Liver (tissue), 8 donors: ENCODE measurements at regions not wholly inside any gene's neighbourhood (a gene's known extent, or its start where the extent isn't known, plus 50 kb on each side); places are given as distances from the start of the nearest gene placed in this dataset.
"Not testable (repeated sequence)": the region's sequence is repeated elsewhere in the genome, so short reads cannot be mapped to it uniquely, and the experiment has no call there.

Experiments used
- DNase-seq: peaks from one replicate; pipeline ENCODE4 v3.0.0-alpha.2; 2017; ENCODE audit warnings: low spot score
- H3K27ac ChIP-seq, 2 donors: one replicate each; pipeline ENCODE4 v1.7.0; 2013; ENCODE audit warnings: inconsistent platforms in 2 of 2, low read length in 2 of 2, control low read depth in 1 of 2, low read depth in 1 of 2, mild to moderate bottlenecking in 1 of 2
- H3K27me3 ChIP-seq, 4 donors: one replicate each; pipeline versions ENCODE4 v1.6.1 to v1.7.0; 2013; ENCODE audit warnings: low read length in 3 of 4, inconsistent platforms in 1 of 4, mild to moderate bottlenecking in 1 of 4, moderate library complexity in 1 of 4; ENCODE audit not compliant: control insufficient read depth in 4 of 4, insufficient read depth in 4 of 4
- H3K36me3 ChIP-seq, 4 donors: one replicate each; pipeline versions ENCODE4 v1.6.1 to v1.7.0; 2013; ENCODE audit warnings: low read length in 3 of 4, mild to moderate bottlenecking in 3 of 4, low read depth in 1 of 4, moderate library complexity in 1 of 4; ENCODE audit not compliant: control insufficient read depth in 4 of 4, insufficient read depth in 3 of 4
- H3K4me1 ChIP-seq, 4 donors: one replicate each; pipeline versions ENCODE4 v1.6.1 to v1.7.0; 2013; ENCODE audit warnings: low read length in 3 of 4, mild to moderate bottlenecking in 3 of 4, moderate library complexity in 1 of 4; ENCODE audit not compliant: control insufficient read depth in 4 of 4, insufficient read depth in 4 of 4
- H3K4me3 ChIP-seq, 3 donors: one replicate each; pipeline versions ENCODE4 v1.6.1 to v1.7.0; 2013; ENCODE audit warnings: low read length in 3 of 3, control low read depth in 1 of 3, low read depth in 1 of 3, mild to moderate bottlenecking in 1 of 3
- H3K9ac ChIP-seq, 2 donors: one replicate each; pipeline ENCODE4 v1.7.0; 2013; ENCODE audit warnings: low read length in 2 of 2, mild to moderate bottlenecking in 2 of 2, moderate library complexity in 2 of 2, control low read depth in 1 of 2, low read depth in 1 of 2
- H3K9me3 ChIP-seq, 4 donors: one replicate each; pipeline versions ENCODE4 v1.6.1 to v1.7.0; 2013; ENCODE audit warnings: low read length in 3 of 4; ENCODE audit not compliant: control insufficient read depth in 4 of 4
- FOXA1 ChIP-seq: IDR thresholded peaks from 2 replicates; pipeline ENCODE4 v1.6.1; 2016; ENCODE audit warnings: antibody characterized with exemption
- FOXA2 ChIP-seq: IDR thresholded peaks from 2 replicates; pipeline ENCODE4 v1.6.1; 2016; ENCODE audit warnings: antibody characterized with exemption
- GABPA ChIP-seq, 2 donors: IDR thresholded peaks in 1 of 2; conservative IDR thresholded peaks in 1 of 2; 2 replicates each; pipeline ENCODE4 v1.6.1; 2016; ENCODE audit warnings: antibody characterized with exemption in 2 of 2, mild to moderate bottlenecking in 1 of 2, moderate library complexity in 1 of 2
- HNF4A ChIP-seq, 2 donors: conservative IDR thresholded peaks; 2 replicates each; pipeline ENCODE4 v1.6.1; 2016; ENCODE audit warnings: antibody characterized with exemption in 2 of 2, mild to moderate bottlenecking in 2 of 2
- HNF4G ChIP-seq: IDR thresholded peaks from 2 replicates; pipeline ENCODE4 v1.6.1; 2016; ENCODE audit warnings: antibody characterized with exemption
- JUND ChIP-seq, 2 donors: IDR thresholded peaks; 2 replicates each; pipeline ENCODE4 v1.6.1; 2016; ENCODE audit warnings: antibody characterized with exemption in 2 of 2
- MAX ChIP-seq: IDR thresholded peaks from 2 replicates; pipeline ENCODE4 v1.6.1; 2016; ENCODE audit warnings: antibody characterized with exemption
- NR2F2 ChIP-seq: IDR thresholded peaks from 2 replicates; pipeline ENCODE4 v1.6.1; 2016; ENCODE audit warnings: antibody characterized with exemption
- RAD21 ChIP-seq, 2 donors: IDR thresholded peaks; 2 replicates each; pipeline ENCODE4 v1.6.1; 2016; ENCODE audit warnings: antibody characterized with exemption in 2 of 2, mild to moderate bottlenecking in 2 of 2
- REST ChIP-seq: IDR thresholded peaks from 2 replicates; pipeline ENCODE4 v1.6.1; 2016; ENCODE audit warnings: antibody characterized with exemption, mild to moderate bottlenecking
- RXRA ChIP-seq, 2 donors: IDR thresholded peaks; 2 replicates each; pipeline ENCODE4 v1.6.1; 2017 to 2018; ENCODE audit warnings: antibody characterized with exemption in 2 of 2, mild to moderate bottlenecking in 1 of 2
- SP1 ChIP-seq: IDR thresholded peaks from 2 replicates; pipeline ENCODE4 v1.6.1; 2018; ENCODE audit warnings: antibody characterized with exemption, mild to moderate bottlenecking
- TAF1 ChIP-seq: conservative IDR thresholded peaks from 2 replicates; pipeline ENCODE4 v1.6.1; 2016; ENCODE audit warnings: antibody characterized with exemption, mild to moderate bottlenecking
- WGBS: extraction: QIAGEN DNeasy Blood & Tissue Kit; methylation state at CpG from one replicate; pipeline ENCODE4 v1.1.7; 2013; 5-methylcytosine and 5-hydroxymethylcytosine counted together
- TF ChIP-seq, protein P1 (sequence below): fragments of 150-350 bp; IDR thresholded peaks from 2 replicates; pipeline ENCODE4 v1.5.1; 2017; ENCODE audit warnings: improper control_type of control experiment, low read depth, low read length; ENCODE audit not compliant: missing input control
- TF ChIP-seq, protein P2 (sequence below): IDR thresholded peaks from 2 replicates; pipeline ENCODE4 v1.6.1; 2016; ENCODE audit warnings: antibody characterized with exemption
- donor health status: healthy.
- donor health status: healthy.
- donor health status: healthy.
- donor health status: healthy.
- donor health status: healthy.

DNA sequence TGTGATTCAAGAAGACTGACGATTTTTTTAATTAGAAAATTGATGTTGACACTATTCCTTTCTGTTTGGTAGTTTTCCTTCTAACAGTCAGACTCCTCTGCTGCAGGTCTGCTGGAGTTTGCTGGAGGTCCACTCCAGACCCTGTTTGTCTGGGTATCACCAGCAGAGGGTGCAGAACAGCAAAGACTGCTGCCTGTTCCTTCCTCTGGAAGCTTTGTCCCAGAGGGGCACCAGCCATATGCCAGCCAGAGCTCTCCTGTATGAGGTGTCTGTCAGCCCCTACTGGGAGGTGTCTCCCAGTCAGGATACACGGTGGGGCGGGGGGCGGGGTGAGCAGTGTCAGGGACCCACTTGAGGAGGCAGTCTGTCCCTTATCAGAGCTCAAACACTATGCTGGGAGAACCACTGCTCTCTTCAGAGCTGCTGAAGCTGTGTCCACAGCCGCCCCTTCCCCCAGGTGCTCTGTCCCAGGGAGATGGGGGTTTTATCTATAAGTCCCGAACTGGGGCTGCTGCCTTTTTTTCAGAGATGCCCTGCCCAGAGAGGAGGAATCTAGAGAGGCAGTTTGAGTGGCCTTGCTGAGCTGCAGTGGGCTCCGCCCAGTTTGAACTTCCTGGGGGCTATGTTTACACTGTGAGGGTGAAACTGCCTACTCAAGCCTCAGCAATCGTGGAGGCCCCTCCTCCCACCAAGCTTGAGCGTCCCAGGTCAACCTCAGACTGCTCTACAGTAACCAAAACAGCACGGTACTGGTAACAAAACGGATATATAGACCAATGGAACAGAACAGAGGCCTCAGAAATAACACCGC lies 1358.1 kb upstream of the CHAC2 start:
- 75% methylated on average over 12 of the region's 12 CpGs for WGBS
- not testable (repeated sequence) for H3K27ac ChIP-seq, H3K4me1 ChIP-seq, H3K27me3 ChIP-seq, H3K9me3 ChIP-seq, H3K4me3 ChIP-seq, H3K36me3 ChIP-seq, H3K9ac ChIP-seq, DNase-seq
- TF ChIP-seq RAD21 (IDR thresholded peaks at IDR 0.05) = peak in 1 of 2 donors; percentile 26

DNA sequence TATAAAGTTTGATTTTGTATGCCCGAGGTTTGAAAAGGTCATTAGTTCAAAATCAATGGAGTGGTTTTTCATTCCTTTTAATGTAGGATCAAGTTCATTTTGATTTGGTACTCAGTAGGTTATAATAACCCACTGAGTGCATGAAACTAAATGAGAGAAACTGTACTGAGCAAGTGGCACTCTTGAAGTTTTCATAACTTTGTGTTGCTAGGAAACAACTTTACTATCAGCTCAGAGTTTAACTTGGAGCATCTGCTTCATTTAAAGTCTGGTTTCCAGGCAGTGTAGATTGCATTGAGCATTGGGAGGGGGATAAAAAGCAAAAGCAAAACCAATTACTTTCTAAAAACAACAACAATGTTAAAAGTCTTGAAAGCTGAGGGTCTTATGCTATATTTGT lies 1361.6 kb upstream of the CHAC2 start:
- no peak for DNase-seq
- WGBS = 87% methylated on average over 1 of the region's 1 CpG

GRCh38 chr2:52404866-52405265 lies 1362.7 kb upstream of the CHAC2 start:
- H3K27ac ChIP-seq = no peak overlapping the region
- DNase-seq = no peak
- 73% methylated on average over 3 of the region's 3 CpGs for WGBS
- H3K4me3 ChIP-seq = no peak overlapping the region
- H3K9me3 ChIP-seq = no peaks in the 10 kb centered on the region
- H3K9ac ChIP-seq = no peak overlapping the region
- no peaks in the 10 kb centered on the region for H3K4me1 ChIP-seq
- H3K36me3 ChIP-seq = no peaks in the 10 kb centered on the region
- H3K27me3 ChIP-seq = no peaks in the 10 kb centered on the region
- no peak for TF ChIP-seq GABPA (IDR thresholded peaks at IDR 0.05 in 1 of 2, conservative IDR thresholded peaks at IDR 0.05 in 1 of 2)
- no peak for TF ChIP-seq RXRA (IDR thresholded peaks at IDR 0.05)
- no peak for TF ChIP-seq HNF4A (conservative IDR thresholded peaks at IDR 0.05)
- TF ChIP-seq HNF4G = no peak
- TF ChIP-seq TAF1 = no peak
- no peak for TF ChIP-seq MAX
- TF ChIP-seq FOXA2 = no peak
- TF ChIP-seq REST = no peak
- TF ChIP-seq, protein P1, sequence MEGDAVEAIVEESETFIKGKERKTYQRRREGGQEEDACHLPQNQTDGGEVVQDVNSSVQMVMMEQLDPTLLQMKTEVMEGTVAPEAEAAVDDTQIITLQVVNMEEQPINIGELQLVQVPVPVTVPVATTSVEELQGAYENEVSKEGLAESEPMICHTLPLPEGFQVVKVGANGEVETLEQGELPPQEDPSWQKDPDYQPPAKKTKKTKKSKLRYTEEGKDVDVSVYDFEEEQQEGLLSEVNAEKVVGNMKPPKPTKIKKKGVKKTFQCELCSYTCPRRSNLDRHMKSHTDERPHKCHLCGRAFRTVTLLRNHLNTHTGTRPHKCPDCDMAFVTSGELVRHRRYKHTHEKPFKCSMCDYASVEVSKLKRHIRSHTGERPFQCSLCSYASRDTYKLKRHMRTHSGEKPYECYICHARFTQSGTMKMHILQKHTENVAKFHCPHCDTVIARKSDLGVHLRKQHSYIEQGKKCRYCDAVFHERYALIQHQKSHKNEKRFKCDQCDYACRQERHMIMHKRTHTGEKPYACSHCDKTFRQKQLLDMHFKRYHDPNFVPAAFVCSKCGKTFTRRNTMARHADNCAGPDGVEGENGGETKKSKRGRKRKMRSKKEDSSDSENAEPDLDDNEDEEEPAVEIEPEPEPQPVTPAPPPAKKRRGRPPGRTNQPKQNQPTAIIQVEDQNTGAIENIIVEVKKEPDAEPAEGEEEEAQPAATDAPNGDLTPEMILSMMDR = no peak
- no peak for TF ChIP-seq JUND (IDR thresholded peaks at IDR 0.05)
- TF ChIP-seq SP1 = no peak
- TF ChIP-seq, protein P2, sequence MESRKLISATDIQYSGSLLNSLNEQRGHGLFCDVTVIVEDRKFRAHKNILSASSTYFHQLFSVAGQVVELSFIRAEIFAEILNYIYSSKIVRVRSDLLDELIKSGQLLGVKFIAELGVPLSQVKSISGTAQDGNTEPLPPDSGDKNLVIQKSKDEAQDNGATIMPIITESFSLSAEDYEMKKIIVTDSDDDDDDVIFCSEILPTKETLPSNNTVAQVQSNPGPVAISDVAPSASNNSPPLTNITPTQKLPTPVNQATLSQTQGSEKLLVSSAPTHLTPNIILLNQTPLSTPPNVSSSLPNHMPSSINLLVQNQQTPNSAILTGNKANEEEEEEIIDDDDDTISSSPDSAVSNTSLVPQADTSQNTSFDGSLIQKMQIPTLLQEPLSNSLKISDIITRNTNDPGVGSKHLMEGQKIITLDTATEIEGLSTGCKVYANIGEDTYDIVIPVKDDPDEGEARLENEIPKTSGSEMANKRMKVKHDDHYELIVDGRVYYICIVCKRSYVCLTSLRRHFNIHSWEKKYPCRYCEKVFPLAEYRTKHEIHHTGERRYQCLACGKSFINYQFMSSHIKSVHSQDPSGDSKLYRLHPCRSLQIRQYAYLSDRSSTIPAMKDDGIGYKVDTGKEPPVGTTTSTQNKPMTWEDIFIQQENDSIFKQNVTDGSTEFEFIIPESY = no peak
- no peak for TF ChIP-seq NR2F2
- no peak for TF ChIP-seq RAD21 (IDR thresholded peaks at IDR 0.05)
- TF ChIP-seq FOXA1 = no peak

More for the DNA sequence above, 1361.6 kb upstream of the CHAC2 start:
- Histone ChIP-seq H3K27me3 (no peaks in the 10 kb centered on the region), H3K27ac (no peak overlapping the region), H3K36me3 (no peaks in the 10 kb centered on the region), H3K4me1 (no peaks in the 10 kb centered on the region), H3K4me3 (no peak overlapping the region), H3K9me3 (no peaks in the 10 kb centered on the region), H3K9ac (no peak overlapping the region)
- TF ChIP-seq FOXA1 = no peak
- TF ChIP-seq HNF4G = no peak
- TF ChIP-seq, protein P1 = no peak
